Sigmoid colon (tissue), 6 donors: ENCODE measurements at regions not wholly inside any gene's neighbourhood (a gene's known extent, or its start where the extent isn't known, plus 50 kb on each side); places are given as distances from the start of the nearest gene placed in this dataset.

Experiments used
- DNase-seq: peaks from one replicate; pipeline ENCODE4 v3.0.0-alpha.2; 2019
- H3K27ac ChIP-seq, 4 donors: fragments of 200-600 bp; sonication (generic); one replicate each; pipeline ENCODE4 v1.5.1; 2016 to 2019; ENCODE audit warnings: mild to moderate bottlenecking in 1 of 4
- H3K27me3 ChIP-seq, 3 donors: fragments of 200-600 bp; sonication (generic); one replicate each; pipeline ENCODE4 v1.5.1; 2019; ENCODE audit warnings: mild to moderate bottlenecking in 1 of 3
- H3K36me3 ChIP-seq, 4 donors: fragments of 200-600 bp; sonication (generic); one replicate each; pipeline ENCODE4 v1.5.1; 2016 to 2019
- H3K4me1 ChIP-seq, 4 donors: fragments of 200-600 bp; sonication (generic); one replicate each; pipeline ENCODE4 v1.5.1; 2017 to 2019
- H3K4me3 ChIP-seq, 4 donors: fragments of 200-600 bp; sonication (generic); one replicate each; pipeline ENCODE4 v1.5.1; 2017 to 2019; ENCODE audit warnings: mild to moderate bottlenecking in 2 of 4, moderate library complexity in 1 of 4
- H3K9me3 ChIP-seq, 4 donors: fragments of 200-600 bp in 3 of 4; sonication (generic) in 3 of 4; one replicate each; pipeline versions ENCODE4 v1.5.1 to v1.6.1; 2013 to 2019
- EP300 ChIP-seq, 4 donors: sonication (generic); formaldehyde crosslinking; IDR thresholded peaks; one replicate each; pipeline ENCODE4 v1.6.1; 2017; ENCODE audit warnings: antibody characterized with exemption in 4 of 4
- POLR2A ChIP-seq, 2 donors: fragments of 450-650 bp; IDR thresholded peaks; one replicate each; pipeline ENCODE4 v1.6.1; 2016; ENCODE audit warnings: antibody characterized with exemption in 2 of 2, mild to moderate bottlenecking in 2 of 2, moderate library complexity in 2 of 2
- POLR2AphosphoS5 ChIP-seq, 4 donors: sonication (generic); formaldehyde crosslinking; IDR thresholded peaks; one replicate each; pipeline ENCODE4 v1.6.1; 2017; ENCODE audit warnings: antibody characterized with exemption in 4 of 4
- WGBS, 2 donors: extraction: QIAGEN DNeasy Blood & Tissue Kit; methylation state at CpG; one replicate each; pipeline ENCODE4 v1.1.7; 2013; 5-methylcytosine and 5-hydroxymethylcytosine counted together
- intact Hi-C: fragments of 100-400 bp; cut with DNase I; formaldehyde crosslinking; loops from one replicate; pipeline ENCODE4 v1.15.1; 2023
- TF ChIP-seq, protein P1 (sequence below), 4 experiments: fragments of 450-650 bp in 3 of 4; fragments of 200-600 bp in 1 of 4; IDR thresholded peaks; one replicate each; pipeline ENCODE4 v1.5.1; 2016 to 2019; ENCODE audit warnings: antibody characterized with exemption in 4 of 4, mild to moderate bottlenecking in 3 of 4, moderate library complexity in 2 of 4
- donor health status: healthy with polysubstance abuse.
- donor health status: healthy.

DNA sequence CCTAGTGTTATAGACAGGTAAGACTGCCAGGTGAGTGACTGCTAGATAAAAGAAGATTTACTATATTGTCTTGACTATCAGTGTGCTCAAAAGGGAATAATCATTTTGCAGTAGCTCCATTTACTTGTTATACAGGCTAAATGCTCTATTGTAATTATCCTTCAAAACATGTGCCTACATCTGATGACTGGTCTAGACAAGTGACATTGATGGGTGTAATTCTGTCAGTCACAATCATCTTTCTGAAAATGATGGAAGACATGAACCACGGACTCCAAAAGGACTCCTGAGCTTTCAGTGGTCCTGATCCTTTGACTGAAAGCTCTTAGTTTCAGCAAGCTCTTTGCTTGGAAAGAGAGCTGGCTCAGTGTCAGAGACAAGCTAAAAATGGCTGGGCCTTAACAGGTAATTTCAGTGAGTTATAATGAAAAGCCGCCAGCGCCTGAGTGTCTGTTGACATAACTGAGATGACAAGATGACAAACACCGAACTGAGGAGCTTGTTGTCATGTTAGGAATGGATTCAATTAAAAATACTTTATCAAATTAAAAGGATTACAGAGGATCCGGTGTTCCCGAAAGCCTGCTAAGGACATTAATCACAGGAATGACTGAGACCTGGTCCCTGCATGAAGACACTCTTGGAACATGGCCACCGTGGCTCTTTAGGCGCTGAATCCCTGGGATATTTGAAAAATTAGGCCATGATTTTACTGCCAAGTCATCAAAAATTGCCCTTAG is 141.7 kb downstream of the CMPK2 start:
- 80 to 85% methylated on average over 8 of the region's 8 CpGs for WGBS, 2 donors
- no peak overlapping the region for H3K4me3 ChIP-seq
- no peaks in the 10 kb centered on the region for H3K36me3 ChIP-seq
- intact Hi-C loops, result no loop called here
- no peaks in the 10 kb centered on the region for H3K4me1 ChIP-seq
- no peak for TF ChIP-seq POLR2AphosphoS5 (IDR thresholded peaks at IDR 0.05)
- no peak for TF ChIP-seq EP300 (IDR thresholded peaks at IDR 0.05)
- TF ChIP-seq, protein P1, sequence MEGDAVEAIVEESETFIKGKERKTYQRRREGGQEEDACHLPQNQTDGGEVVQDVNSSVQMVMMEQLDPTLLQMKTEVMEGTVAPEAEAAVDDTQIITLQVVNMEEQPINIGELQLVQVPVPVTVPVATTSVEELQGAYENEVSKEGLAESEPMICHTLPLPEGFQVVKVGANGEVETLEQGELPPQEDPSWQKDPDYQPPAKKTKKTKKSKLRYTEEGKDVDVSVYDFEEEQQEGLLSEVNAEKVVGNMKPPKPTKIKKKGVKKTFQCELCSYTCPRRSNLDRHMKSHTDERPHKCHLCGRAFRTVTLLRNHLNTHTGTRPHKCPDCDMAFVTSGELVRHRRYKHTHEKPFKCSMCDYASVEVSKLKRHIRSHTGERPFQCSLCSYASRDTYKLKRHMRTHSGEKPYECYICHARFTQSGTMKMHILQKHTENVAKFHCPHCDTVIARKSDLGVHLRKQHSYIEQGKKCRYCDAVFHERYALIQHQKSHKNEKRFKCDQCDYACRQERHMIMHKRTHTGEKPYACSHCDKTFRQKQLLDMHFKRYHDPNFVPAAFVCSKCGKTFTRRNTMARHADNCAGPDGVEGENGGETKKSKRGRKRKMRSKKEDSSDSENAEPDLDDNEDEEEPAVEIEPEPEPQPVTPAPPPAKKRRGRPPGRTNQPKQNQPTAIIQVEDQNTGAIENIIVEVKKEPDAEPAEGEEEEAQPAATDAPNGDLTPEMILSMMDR (IDR thresholded peaks at IDR 0.05), result no peak
- no peak for TF ChIP-seq POLR2A (IDR thresholded peaks at IDR 0.05)
- no peak for DNase-seq
- no peaks in the 10 kb centered on the region for H3K27me3 ChIP-seq
- H3K9me3 ChIP-seq, result no peaks in the 10 kb centered on the region
- H3K27ac ChIP-seq, result no peak overlapping the region

- intact Hi-C loops, result no loop called here
- Histone ChIP-seq H3K4me3 (no peak overlapping the region), H3K36me3 (no peaks in the 10 kb centered on the region), H3K27ac (no peak overlapping the region), H3K27me3 (no peaks in the 10 kb centered on the region), H3K9me3 (no peaks in the 10 kb centered on the region), H3K4me1 (no peaks in the 10 kb centered on the region)
- TF ChIP-seq EP300 (IDR thresholded peaks at IDR 0.05) (no peak), POLR2AphosphoS5 (IDR thresholded peaks at IDR 0.05) (no peak), POLR2A (IDR thresholded peaks at IDR 0.05) (no peak)
- TF ChIP-seq, protein P1 (IDR thresholded peaks at IDR 0.05), result no peak
- WGBS, 2 donors, result 54 to 68% methylated on average over 4 of the region's 4 CpGs
- DNase-seq, result no peak
Measured at GRCh38 chr2:6724605-6725140, 141.0 kb downstream of the CMPK2 start.

DNA sequence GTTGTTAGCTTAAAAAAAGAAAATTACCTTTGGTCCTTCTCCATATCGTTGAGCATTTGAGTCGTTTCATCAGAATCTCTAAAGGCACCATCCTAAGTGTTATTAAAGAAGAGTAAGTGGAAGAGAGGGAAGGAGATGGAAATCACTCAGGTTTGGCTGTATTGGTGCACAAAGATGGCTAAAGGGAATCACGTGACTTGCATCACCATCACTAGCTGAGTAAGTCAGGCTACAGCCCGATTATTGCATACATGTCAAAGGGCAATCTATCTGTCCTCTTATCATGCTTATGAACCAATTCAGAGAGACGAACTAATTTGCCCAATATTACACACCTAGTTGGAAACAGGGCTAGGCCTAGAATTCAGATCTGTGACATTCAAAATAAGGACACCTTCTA is 137.6 kb downstream of the CMPK2 start:
- Histone ChIP-seq H3K27me3 (no peaks in the 10 kb centered on the region), H3K4me3 (no peak overlapping the region), H3K36me3 (no peaks in the 10 kb centered on the region), H3K9me3 (no peaks in the 10 kb centered on the region), H3K4me1 (no peaks in the 10 kb centered on the region), H3K27ac (no peak overlapping the region)
- TF ChIP-seq, protein P1 (IDR thresholded peaks at IDR 0.05), result no peak
- TF ChIP-seq POLR2AphosphoS5 (IDR thresholded peaks at IDR 0.05) (no peak), POLR2A (IDR thresholded peaks at IDR 0.05) (no peak), EP300 (IDR thresholded peaks at IDR 0.05) (no peak)
- intact Hi-C loops, result no loop called here
- no peak for DNase-seq
- WGBS, 2 donors, result 68 to 81% methylated on average over 5 of the region's 5 CpGs

DNA sequence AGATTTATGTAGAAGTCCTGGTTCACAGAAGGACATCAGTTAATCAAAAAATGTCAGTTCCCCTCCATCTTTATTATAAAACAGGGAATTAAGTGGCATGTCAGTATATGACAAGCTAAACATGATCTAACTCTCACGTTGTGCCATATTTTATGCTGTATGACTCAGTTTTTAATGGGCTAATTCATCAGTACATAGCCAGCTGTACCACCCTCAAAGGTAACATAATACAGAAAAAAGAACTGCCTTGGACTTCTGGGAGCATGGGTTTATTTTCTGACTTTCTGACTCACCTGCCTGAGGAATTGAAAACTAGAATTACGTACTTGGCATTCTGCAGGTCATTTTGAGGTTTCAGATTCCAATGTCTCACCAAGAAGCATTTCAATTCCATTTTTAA is 135.7 kb downstream of the CMPK2 start:
- H3K4me3 ChIP-seq, result no peak overlapping the region
- TF ChIP-seq EP300 (IDR thresholded peaks at IDR 0.05) (no peak), POLR2AphosphoS5 (IDR thresholded peaks at IDR 0.05) (no peak), POLR2A (IDR thresholded peaks at IDR 0.05) (no peak)
- TF ChIP-seq, protein P1 (IDR thresholded peaks at IDR 0.05), result no peak
- no peaks in the 10 kb centered on the region for H3K9me3 ChIP-seq
- WGBS, 2 donors, result 60 to 78% methylated on average over 2 of the region's 2 CpGs
- intact Hi-C loops, result no loop called here
- H3K4me1 ChIP-seq, result no peaks in the 10 kb centered on the region
- no peaks in the 10 kb centered on the region for H3K36me3 ChIP-seq
- DNase-seq, result no peak
- H3K27me3 ChIP-seq, result no peaks in the 10 kb centered on the region
- H3K27ac ChIP-seq, result no peak overlapping the region
